HG03097 (cell line): ENCODE measurements at regions not wholly inside any gene's neighbourhood (a gene's known extent, or its start where the extent isn't known, plus 50 kb on each side); places are given as distances from the start of the nearest gene placed in this dataset.

ENCODE experiments used
- ATAC-seq: cut with Tn5 transposase; IDR thresholded peaks from one replicate; pipeline ENCODE4 v1.9.1; 2021; ENCODE audit not compliant: unreplicated experiment, low FRiP score

DNA sequence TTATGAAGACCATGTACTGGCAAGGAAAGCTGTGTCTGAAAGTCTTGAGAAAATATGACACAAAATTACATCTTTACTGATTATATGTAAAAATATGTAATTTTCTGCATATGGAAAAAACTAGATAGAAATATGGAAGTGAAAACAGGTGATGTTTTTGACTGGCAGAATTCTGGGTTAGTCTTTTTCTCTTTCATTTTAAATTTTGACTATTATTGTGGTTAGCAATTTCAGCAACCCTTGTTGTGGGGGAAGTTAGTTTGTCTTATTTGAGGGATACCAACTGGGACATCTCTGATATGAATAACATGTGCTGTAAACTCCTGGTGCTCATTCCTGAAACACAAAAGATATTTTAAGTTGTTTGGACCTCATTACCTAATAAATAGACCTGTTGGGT is 49.9 kb upstream of the CPEB2 start:
- ATAC-seq = no peak
